GDM1 (cell line): ENCODE measurements at regions not wholly inside any gene's neighbourhood (a gene's known extent, or its start where the extent isn't known, plus 50 kb on each side); places are given as distances from the start of the nearest gene placed in this dataset.

Source experiments
- DNase-seq: peaks from one replicate; lab custom pipeline; 2025; lab: John Stamatoyannopoulos, UW

- DNase-seq, result no peak
Observed at GRCh38 chr18:60134806-60135205, 235.0 kb downstream of the PMAIP1 start.

GRCh38 chr18:60130284-60130683 lies 230.5 kb downstream of the PMAIP1 start:
- DNase-seq, result no peak

DNA sequence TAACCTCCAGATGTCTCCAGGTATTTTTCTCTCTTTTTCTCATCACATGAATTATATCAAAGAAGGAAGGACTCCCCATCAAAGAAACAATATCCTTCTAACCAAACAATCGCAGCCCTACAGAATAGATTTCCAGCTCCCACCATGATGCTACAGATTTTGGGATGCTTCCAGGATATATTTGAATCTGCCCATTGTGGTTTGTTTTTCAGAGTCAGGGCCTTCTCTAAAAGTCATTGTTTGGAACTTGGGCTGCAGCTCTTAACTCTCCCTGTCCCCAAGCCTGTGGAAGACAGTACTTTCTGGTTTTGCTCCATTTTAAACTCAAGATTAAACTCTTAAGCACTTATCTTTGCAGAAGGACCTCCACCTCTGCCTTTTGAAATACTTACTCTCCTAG lies 223.2 kb downstream of the PMAIP1 start:
- DNase-seq, result no peak

DNA sequence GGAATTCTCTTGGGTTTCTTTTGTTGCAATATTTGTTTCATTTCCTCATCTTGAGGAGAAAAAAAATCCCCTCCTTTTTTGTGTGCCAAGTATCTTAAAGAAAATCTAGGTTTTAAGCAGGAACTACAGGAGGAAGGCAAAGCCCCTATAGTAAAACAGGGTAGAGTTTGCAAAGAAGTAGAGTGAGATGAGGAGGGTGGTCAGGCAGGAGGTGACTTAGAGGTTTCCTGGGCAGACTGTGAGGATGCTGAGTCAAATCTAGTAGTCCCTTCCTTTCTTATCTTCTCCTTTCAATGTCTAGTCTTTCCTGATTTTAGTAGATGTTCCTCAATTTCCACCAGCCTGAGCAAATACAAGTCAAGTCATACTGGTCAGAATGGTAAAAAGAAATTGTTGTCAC lies 222.5 kb downstream of the PMAIP1 start:
- DNase-seq, result no peak

DNA sequence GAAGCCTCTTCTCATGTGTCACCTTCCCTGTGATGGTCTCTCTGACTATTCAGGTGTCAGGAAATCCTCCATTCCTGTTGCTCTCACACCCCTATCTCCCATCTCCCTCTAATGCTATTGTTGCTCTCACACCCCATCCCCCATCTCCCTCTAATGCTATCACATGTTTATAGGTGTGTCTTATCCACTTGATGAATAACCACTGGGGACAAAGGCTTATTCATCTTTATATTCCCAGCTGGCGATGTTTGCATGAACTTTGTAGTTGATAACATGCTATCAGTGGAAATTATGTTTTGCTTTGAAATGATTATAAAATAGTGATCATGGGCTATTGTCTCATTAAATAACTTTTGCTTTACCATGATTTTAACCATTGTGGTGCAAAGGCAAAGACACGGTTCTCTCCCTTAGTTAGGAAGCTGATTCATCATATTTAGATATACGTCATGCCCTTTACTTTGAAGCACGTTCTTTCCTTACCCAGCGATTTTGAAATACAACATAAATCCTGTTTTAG lies 220.5 kb downstream of the PMAIP1 start:
- no peak for DNase-seq

DNA sequence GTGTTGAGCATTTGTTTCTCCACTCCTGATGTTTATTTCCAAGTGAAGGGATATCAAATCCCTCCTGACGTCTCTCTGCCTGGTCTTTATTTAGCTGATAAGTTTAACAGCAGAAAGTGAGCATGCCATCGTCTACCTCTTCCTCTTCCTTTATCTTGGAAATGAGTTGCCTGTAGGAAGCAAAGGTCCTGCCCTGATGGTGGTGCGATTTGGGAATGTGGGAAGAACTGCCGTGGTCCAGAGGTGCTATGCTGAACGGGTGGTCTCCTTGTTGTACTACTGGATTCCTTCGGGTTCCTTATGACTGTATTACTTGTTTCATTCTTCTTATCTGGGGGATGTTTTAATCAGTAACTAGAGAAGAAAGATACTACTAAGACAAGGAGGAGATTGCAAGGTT lies 217.5 kb downstream of the PMAIP1 start:
- no peak for DNase-seq

DNA sequence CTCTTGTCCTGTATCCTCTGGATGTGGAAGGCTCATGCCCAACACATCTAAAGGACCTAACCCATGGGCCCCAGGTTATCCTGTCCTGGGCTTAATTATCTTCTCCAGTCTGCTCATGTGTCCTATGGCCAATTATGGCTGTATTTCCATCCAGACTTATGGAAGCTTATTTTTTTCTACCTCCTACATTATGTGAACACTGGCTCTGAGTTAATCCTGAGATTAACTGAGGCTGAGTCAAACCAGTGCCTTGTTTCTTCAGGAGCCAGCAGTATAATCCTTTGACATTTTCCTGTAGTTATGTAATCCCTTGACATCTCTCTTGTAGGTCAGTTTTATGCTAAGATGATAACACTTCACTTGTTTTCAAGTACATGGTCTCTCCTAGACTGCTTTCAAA lies 213.6 kb downstream of the PMAIP1 start:
- no peak for DNase-seq

DNA sequence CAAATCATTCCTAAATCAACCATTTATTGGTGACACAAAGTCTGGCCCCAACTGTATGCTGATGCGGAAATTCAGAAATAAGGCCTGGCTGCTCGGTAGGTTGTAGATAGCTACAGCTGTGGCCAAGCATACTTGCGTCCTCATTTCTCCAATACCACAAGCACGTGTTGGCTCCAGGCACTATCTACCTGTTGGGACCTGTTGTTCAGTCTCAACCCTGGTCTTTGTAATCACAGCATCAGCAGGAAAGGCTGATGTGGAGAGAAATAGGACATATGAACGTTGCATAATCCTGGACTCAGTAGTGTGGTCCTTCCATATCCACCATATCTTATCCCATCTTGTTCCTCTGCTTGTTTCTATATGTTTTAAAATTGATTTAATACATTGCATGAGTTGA lies 212.6 kb downstream of the PMAIP1 start:
- no peak for DNase-seq

- DNase-seq, result no peak
Observed at GRCh38 chr18:60111525-60111924, 211.7 kb downstream of the PMAIP1 start.

DNA sequence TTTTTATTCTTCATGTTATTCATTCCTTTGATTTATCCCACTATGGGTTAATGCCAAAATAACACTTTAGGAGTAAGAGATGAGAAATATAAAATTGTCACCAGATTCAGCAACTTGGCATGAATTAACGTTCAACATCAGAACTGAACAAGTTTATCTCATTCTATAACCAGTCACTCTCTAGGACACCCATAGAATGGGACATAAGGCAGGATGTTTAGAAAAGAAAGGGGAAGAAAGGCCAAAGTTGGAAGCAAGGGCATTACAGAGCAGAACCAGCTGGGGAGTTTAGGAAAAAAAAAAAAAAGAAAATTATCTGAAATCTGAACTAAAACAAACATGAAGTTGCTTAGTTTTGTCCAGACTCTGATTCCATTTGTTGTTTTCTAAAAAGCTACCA lies 211.0 kb downstream of the PMAIP1 start:
- no peak for DNase-seq

- DNase-seq, result no peak
Observed at GRCh38 chr18:60100778-60101177, 201.0 kb downstream of the PMAIP1 start.

- DNase-seq, result no peak
Observed at GRCh38 chr18:60099709-60100108, 199.9 kb downstream of the PMAIP1 start.

GRCh38 chr18:60096428-60096827 lies 196.6 kb downstream of the PMAIP1 start:
- no peak for DNase-seq

GRCh38 chr18:60092073-60092472 lies 192.3 kb downstream of the PMAIP1 start:
- no peak for DNase-seq

DNA sequence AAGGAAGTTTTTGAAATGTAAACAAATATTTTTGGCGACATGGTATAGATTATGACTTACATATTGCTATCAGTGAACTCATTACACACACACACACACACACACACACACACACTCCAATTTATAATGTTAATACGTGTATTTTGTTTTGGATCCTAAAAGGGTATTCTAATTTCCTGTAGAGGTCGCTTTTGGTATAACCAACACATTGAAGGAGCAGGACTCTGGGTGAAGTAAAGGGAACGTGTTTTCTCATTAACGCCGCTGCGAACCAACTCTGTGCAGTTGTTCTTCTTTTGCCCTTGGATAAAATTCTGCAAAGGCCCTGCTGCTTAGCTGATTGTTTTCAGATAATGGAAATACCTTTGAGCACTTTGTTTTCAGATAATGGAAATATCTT lies 190.4 kb downstream of the PMAIP1 start:
- no peak for DNase-seq

DNA sequence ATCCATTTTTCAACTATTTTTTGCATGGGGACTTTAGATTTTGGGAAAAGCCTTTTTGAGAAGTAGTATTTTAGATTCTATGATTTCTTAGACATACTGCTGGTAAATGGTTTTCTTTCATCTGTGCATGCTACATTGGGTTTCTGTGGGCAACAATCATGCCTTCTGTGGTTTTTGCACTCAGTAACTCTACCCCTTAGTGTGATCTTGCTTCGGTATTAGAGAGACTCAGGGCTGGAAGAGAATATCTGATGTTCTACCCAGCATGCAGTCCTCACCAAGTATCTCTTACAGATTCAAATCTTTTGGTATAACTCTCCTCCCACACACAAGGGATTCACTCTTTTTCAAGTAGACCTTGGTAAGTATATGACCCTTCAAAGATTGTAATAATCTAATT lies 183.0 kb downstream of the PMAIP1 start:
- DNase-seq, result no peak

DNA sequence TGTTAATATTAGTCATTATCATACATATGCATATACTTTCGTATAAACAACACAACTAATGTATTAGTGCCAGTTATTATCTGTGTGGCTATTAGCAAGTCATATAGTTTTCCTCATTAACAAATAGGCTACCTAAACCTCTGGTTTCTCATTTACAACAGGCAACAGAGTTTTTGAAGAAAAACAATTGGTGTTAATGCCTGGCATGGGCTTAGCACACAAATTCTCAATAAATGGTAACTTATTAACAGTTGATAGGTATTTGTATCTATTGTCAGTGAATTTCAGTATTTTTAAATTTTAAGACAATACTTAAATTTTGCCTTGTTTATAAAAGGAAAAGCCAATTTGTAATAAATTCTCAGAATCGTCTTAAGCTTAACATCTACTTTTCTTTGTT lies 182.5 kb downstream of the PMAIP1 start:
- DNase-seq, result no peak

DNA sequence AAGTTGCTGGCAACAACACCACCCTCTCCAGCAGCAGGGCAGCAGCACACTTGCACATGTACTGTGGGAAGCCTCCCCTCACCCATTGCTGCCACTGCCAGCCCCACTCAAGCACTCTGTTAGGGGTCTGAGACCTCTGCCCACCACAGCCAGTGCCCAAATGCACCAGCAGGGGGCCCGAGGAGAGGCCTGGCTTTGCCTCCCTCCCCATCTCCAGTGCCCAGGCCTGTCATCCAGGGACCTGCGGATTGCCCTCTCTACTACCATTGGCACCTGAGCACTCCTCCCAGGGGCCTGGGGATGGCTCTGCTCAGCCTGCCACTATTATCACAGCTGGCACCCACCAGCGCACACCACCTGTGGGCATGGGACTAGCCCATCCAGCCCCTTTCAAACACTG lies 175.7 kb downstream of the PMAIP1 start:
- no peak for DNase-seq

- no peak for DNase-seq
Observed at GRCh38 chr18:60070631-60071030, 170.8 kb downstream of the PMAIP1 start.

DNA sequence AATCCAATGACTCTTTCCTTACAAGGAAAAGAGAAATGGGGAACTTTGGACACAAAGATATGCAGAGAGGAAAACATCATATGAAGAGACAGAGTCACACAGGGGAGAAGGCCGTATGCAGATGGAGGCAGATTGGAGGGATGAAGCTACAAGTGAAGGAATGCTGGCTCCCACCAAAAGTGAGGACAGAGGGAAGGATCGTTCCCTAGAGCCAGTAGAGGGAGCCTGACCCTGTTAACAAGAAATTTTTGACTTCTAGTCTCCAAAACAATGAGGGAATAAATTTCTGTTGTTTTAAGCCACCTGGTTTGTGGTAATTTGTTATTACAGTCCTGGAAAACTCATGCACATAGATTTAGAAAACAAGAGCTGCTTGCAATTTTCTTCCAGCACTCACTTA lies 169.3 kb downstream of the PMAIP1 start:
- no peak for DNase-seq

- DNase-seq, result no peak
Observed at GRCh38 chr18:60067426-60068210, 167.8 kb downstream of the PMAIP1 start.

DNA sequence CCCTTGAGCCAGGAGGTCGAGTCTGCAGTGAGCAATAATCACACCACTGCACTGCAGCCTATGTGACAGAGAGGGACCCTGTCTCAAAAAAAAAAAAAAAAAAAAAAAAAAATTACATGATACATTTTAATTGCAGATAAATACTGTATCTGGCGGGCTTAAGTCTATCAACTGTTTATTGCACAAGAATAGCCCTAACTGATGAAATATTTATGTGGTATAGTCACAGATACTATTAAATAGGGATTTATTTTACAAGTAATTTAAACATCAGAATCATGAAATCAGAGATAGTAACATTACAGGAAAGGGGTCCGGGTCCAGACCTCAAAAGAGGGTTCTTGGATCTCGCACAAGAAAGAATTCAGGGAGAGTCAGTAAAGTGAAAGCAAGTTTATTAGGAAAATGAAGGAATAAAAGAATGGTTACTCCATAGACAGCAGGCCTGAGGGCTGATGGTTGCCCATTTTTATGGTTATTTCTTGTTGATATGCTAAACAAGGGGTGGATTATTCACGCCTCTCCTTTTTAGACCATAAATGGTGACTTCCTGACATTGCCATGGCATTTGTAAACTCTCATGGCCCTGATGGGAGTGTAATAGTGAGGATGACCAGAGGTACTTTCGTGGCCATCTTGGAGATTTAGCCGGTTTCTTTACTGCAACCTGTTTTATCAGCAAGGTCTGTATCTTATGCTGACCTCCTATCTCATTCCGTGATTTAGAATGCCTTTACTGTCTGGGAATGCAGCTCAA lies 166.6 kb downstream of the PMAIP1 start:
- DNase-seq, result no peak

- no peak for DNase-seq
Observed at GRCh38 chr18:60064271-60064670, 164.5 kb downstream of the PMAIP1 start.
